HG03439 (cell line): ENCODE measurements at regions not wholly inside any gene's neighbourhood (a gene's known extent, or its start where the extent isn't known, plus 50 kb on each side); places are given as distances from the start of the nearest gene placed in this dataset.
"Not testable (repeated sequence)": the region's sequence is repeated elsewhere in the genome, so short reads cannot be mapped to it uniquely, and the experiment has no call there.

Experiments
- ATAC-seq: cut with Tn5 transposase; IDR thresholded peaks from one replicate; pipeline ENCODE4 v1.9.1; 2021; ENCODE audit warnings: mild to moderate bottlenecking, moderate library complexity; ENCODE audit not compliant: unreplicated experiment

DNA sequence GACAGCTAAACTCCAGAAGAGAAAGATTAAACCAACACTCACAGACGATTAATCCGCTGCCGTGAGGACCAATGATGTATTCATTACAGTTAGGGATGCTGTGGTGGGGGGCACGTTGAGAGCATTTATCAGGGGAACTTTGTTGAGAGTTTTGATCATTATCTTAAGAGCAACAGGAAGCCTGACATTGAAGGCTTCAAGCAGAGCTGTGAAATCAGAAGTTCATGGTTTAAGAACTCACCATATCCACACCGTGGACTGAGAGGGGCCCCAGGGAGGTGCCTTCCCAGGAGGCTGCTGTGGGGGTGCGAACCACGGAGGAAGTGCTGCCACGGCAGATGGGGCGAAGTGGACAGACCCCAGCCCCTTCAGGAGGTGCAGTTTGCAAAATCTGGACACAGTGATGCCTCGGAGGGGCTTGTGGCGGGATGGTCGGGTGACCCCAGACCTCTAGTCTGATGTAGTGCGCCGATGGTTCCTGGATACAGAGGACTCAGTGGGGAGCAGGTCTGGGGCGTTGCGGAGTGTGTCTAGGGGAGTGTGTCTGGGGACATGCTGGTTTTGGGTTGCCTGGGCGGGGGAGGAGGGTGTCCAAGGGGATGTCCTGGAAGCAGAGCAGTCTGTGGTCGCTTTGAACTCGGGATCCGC lies 73.0 kb downstream of the DIO3 start:
- ATAC-seq: no peak

DNA sequence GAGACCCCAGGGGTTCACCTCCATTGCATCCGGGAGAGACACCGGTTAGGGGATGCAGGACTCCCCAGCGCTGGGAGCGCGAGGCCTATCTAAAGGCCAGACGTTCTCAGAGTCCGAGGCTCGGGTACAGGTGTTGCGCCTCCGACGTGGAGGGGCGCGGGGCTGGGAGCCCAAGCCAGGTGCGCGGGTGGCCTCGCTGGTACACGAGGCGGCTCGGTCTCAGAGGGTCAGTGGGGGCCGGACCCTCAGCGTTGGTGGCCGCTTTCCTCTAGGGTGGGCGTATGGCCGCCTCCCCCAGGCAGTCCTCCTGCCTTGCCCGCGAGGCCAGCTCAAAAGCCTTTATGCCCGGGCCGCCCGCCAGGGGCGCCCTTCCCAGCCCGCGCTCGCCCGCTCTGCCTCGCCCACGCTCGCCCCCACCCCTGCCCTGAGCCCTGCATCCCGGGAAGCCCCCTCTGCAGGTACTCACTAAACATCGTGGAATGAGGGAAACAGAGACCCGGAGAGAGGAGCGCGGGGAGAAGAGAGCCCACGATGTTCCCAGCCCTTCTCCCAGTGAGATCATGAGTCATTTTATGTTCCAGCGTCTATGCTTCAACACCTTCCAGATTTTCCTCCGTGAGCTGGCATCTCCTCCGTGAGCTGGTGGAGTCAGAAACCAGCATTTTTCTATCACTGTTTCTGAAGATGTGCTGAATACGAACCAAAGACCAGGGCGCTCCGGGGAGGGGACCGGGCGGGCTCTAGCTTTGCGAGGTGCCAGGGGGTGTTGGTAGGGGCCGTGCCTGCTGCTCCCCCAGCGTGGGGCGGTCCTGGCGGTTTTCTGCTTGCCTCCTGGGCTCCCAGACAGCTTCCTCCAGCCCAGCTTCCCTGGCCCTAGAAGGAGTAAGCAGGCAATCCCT lies 73.8 kb downstream of the DIO3 start:
- no peak for ATAC-seq

DNA sequence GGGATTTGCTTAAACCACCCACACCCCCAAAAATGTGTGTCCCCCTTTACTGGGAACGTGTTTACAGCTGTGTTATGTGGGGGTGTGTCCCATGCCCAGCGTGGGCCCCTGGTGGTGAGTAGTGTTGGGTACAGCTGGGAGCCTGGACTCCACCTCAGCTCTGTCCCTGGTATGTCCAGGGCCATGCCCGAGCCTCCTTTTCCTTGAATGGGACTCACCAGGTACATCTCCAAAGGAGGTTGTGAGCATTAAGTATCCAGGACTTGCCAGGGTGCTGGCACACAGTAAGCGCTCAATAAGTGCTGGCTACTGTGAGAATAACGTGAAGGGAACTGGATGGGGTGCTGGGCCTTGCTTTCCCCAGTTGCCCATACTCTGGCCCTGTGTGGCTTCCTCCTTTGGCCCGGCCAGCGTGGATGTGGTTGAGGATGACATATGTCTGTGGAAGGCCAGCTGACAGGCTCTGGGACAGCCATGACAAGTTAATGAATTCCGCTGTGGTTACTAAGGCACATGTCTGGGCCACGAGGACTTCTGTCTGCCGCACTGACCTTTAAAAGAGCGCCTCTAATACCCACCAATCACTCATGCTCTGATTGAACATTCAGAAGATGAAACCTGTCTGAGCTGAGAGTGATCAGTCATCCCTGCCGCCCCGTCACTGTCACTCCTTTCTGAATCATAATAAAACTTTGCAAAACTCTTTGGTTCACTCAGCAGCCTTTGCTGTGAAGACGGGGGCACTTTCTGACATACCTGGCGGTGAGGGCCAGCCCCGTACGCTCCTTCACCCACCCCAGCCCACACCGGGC lies 74.7 kb downstream of the DIO3 start:
- peak; percentile 70 for ATAC-seq

DNA sequence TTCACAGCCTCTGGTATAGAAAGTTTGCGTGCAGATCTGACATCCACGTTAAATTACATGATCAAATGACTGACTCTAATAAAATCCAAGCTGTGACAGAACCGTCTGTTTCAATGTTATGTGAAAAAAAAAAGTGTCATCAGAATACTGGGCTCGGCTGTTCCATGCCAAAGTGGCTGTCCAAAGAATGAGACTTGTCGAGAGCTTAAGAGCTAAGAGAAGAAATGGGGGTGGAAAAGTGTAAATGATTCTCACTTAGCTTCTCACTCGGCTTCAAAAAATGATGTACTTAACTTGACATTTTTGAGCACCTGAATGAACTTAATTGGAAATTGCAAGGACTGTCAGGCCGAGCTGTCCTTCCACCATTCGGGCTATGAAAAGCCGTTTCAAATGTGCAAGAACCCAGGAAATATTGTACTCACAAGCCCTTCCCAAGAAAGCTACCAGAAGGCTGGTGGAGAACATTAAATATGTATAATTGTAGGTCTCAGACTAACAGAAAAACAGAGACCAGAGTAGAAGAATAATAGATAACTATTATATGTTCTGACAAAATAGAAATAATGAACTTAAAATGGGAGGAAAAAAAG lies 78.0 kb downstream of the DIO3 start:
- no peak for ATAC-seq

DNA sequence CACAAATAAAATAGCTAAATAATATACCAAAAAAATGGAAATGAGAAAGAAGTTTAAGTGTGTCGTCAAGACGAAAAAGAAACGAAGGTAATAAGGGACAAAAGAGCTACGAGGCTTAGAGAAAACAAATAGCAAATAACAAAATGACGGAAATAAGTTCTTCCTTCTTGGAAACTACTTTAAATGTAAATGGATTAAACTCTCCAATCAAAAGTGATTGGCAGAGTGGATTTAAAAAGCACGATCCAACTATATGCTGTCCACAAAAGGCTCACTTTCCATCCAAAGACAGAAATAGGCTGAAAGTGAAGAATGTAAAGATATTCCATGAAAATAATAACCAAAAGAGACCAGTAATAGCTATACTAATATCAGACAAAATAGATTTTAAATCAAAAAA lies 82.4 kb downstream of the DIO3 start:
- ATAC-seq: no peak

DNA sequence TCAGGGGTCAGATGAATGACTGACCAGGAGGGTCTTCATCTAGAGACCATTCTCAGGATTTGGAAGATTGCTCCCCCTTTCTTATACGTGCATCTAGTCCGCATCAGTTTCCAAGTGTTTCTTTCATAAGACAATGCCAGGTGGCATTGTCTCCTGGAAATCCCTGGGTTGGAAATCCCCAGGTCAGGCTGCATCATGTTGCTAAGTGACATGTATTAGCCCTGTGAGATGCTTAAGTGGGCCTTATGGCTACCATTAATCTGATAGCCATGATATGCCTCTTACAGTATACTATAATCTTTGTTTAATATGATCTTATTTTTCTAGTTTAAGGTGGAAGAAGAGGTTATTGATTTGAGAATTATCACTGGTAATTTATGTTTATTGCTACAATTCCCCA lies 92.8 kb downstream of the DIO3 start:
- no peak for ATAC-seq

DNA sequence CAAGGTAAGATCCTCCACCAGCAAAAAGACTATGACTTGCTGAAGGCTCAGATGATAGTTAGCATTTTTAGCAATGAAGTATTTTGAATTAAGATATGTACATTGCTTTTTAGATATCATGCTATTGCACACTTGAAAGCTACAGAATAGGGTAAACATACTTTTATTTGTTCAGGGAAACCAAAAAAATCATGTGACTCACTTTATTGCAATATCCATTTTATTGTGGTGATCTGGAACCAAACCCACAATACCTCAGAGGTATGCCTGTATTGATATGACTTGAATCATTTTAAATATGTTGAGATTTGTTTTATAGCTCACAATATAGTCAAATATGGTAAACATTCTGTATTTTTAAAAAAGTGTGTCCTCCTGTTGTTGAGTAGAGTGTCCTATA lies 96.1 kb downstream of the DIO3 start:
- no peak for ATAC-seq

DNA sequence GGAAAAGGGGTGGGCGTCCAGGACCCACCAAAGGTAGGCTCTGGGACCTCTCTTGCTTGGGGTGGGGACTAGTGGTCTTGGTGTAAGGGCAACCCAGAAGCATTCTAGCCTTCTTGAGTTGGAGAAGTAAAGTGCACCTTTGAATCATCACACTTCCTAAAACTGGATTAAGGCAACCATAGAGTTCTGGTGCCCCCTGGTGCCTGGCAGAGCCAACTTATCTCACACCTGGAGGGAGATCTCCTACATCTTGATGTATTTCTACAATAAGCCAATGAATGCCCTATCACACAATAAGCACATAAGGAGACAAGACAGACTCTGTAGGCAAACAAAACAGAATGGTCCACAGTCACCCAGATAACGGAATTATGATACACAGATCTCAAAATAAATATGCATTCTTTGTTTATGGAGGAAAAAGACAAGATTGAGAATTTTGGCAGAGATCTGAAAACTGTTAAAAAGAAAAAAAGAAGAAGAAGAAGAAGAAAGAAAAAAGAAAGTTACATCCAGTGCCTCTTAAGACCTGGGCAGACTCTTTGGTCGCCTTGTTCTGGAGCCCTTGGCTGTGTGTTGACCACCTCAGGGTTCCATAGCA lies 95.9 kb upstream of the PPP2R5C start:
- ATAC-seq: no peak

DNA sequence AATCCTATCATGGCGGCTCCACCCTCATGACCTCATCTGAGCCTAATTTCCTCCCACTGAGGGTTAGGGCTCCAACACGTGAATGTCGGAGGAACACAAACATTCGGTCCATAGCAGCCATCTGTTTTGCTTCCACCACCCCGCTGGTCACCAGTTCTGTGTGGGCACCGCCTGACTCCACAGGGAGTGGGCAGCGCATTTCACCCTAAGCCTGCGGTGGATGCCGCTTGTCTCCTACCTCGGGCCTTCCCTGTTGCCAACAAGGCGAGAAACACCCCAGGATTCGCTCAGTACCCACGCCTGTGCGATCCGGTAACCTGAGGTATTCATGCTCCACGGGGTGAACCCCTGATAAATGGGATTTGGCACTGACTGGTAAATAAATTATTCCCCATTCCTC lies 95.2 kb upstream of the PPP2R5C start:
- ATAC-seq: no peak

DNA sequence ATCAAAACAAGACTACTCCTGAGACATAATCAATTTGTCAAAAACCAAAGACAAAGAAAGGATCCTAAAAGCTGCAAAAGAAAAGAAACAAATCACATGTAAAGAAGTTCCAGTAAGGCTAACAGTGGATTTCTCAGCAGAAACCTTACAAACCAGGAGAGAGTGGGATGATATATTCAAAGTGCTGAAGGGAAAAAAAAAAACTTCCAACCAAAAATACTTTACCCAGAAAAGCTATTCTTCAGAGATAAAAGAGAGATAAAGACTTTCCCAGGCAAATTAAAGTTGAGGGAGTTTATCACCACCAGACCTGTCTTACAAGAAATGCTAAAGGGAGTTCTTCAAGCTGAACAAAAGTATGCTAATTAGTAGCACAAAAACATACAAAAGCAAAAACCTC lies 91.9 kb upstream of the PPP2R5C start:
- no peak for ATAC-seq

DNA sequence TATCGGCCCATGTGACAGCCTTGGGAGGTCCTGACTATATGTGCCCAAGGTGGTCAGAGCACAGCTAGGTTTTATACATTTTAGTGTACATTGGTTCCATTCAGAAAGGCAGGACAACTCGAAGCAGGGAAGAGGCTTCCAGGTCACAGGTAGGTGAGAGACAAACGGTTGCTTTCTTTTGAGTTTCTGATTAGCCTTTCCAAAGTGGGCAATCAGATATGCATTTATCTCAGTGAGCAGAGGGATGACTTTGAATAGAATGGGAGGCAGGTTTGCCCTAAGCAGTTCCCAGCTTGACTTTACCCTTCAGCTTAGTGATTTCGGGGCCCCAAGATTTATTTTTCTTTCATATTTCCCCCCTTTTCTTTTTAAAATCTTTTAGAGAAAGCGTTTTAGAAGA lies 87.6 kb upstream of the PPP2R5C start:
- no peak for ATAC-seq

DNA sequence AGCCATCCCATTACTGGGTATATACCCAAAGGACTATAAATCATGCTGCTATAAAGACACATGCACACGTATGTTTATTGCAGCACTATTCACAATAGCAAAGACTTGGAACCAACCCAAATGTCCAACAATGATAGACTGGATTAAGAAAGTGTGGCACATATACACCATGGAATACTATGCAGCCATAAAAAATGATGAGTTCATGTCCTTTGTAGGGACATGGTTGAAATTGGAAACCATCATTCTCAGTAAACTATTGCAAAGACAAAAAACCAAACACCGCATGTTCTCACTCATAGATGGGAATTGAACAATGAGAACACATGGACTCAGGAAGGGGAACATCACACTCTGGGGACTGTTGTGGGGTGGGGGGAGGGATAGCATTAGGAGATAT lies 85.7 kb upstream of the PPP2R5C start:
- not testable (repeated sequence) for ATAC-seq

DNA sequence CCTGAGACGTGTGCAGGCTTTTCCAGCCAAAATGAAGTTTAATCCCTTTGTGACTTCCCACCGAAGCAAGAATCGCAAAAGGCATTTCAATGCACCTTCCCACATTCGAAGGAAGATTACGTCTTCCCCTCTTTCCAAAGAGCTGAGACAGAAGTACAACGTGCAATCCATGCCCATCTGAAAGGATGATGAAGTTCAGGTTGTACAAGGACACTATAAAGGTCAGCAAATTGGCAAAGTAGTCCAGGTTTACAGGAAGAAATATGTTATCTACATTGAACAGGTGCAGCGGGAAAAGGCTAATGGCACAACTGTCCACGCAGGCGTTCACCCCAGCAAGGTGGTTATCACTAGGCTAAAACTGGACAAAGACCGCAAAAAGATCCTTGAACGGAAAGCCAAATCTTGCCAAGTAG lies 83.6 kb upstream of the PPP2R5C start:
- ATAC-seq: not testable (repeated sequence)

DNA sequence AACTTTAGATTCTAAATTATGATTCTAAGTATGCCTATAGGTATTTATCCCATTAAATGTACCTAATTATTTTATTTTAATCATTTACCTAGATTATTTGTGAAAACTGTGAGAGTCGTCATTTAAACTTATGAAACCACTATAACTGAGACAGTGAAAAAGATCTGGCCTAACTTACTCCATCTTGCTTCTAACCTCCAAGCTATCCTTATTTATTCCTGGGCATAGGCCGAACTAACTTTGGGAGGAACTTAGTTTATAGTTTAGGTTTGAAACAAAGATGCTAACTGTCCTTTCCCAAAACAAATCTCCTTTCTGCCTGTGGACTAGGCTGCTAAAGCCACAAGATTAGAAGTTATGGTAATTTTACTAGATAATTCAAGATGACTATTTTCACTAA lies 79.7 kb upstream of the PPP2R5C start:
- ATAC-seq: no peak

DNA sequence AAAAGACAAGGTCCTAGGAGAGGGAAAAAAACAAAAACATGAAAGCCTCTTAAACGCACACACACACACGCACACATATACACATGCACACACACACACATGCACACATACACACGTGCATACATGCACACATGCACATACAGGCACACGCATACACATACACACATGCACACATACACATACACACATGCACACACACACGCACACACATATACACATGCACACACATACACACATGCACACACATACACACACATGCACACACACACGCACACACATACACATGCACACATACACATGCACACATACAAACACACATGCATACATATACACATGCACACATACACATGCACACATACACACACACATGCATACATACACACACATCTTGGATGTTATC lies 78.1 kb upstream of the PPP2R5C start:
- no peak for ATAC-seq

DNA sequence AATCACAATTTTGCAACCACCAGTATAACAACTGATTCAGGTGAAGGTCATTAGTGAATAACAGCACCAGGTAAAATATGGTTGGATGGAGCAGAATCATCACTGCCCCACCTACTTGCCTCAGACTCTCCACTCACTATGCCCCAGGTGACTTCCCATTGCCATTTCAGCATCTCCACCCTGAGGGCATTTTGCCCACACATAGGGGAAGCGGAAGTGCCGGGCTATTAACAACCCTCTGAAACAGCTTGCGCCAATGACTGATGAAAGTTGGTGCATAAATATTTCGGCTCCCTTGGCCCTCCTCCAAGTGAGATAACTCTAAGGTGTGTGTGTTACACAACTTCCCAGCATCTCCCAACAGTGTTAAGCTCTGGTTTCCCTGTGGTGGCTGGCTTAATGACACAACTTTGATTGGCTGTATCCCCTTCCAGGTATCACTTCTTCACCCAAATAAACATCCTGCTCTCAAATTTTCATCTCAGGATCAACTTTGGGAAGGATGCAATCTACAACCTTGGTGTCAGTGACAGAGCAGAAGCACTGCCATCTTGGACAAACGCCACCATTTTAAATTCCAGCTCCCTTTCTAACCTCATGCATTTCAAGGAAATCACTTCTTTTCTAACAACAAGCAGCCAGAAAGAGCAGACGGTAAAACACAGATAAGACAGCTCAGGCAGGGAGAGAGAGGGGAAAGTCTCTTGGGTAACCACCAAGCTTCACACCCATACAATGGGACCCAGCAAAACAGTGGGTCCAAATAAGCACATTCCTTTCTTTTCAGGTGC lies 73.6 kb upstream of the PPP2R5C start:
- ATAC-seq: no peak

DNA sequence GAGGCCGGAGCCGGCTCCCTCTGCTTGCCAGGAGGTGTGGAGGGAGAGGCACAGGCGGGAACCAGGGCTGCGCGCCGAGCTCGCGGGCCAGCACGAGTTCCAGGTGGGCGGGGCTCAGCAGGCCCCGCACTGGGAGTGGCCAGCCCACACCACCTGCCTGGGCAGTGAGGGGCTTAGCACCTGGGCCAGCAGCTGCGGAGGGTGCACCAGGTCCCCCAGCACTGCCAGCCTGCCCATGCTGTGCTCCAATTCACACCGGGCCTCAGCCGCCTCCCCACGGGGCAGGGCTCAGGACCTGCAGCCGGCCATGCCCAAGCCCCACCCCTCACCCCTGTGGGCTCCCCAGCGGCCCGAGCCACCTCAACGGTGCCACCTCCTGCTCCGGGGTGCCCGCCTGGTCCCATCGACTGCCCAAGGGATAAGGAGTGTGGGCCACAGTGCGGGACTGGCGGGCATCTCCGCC lies 72.4 kb upstream of the PPP2R5C start:
- no peak for ATAC-seq

DNA sequence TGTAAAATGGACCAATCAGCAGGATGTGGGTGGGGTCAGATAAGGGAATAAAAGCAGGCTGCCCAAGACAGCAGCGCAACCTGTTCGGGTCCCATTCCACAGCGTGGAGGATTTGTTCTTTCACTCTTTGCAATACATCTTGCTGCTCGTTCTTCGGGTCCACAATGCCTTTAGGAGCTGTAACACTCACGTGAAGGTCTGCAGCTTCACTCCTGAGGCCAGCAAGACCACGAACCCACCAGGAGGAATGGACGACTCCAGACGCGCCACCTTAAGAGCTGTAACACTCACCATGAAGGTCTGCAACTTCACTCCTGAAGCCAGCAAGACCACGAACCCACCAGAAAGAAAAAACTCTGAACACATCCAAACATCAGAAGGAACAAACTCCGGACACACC lies 71.5 kb upstream of the PPP2R5C start:
- not testable (repeated sequence) for ATAC-seq

DNA sequence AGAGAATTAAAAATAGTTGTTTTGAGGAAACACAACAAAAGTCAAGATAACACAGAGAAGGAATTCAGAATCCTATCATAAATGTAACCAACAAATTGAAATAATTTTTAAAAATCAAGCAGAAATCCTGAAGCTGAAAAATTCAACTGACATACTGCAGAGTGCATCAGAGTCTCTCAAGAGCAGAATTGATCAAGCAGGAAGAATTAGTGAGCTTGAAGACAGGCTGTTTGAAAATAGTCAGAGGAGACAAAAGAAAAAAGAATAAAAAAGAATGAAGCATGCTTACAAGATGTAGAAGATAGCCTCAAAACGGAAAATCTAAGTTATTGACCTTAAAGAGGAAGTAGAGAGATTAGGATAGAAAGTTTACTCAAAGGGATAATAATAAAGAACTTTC lies 65.8 kb upstream of the PPP2R5C start:
- no peak for ATAC-seq

DNA sequence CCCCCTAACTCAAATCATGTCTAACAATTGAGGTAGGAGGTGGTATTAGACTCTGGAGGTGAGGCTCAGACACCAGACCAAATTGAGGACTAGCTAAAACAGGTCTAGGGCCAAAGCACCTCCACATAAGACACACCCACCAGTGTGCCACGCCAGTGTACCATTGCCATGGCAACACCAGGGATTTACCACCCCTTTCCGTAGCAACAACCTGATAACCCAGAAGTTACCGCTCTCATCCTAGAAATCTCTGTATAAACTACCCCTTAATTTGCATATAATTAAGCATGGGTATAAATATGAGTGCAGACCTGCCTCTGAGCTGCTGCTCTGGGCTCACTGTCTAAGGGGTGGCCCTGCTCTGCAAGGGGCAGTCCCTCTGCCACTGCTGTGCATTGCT lies 57.4 kb upstream of the PPP2R5C start:
- ATAC-seq: no peak
